Activated CD4-positive, alpha-beta T cell treated with anti-CD3 and anti-CD28 coated beads, Interleukin-2, amount 50 U/mL, for 1 hour (primary cell): ENCODE measurements at regions not wholly inside any gene's neighbourhood (a gene's known extent, or its start where the extent isn't known, plus 50 kb on each side); places are given as distances from the start of the nearest gene placed in this dataset.
"Not testable (repeated sequence)": the region's sequence is repeated elsewhere in the genome, so short reads cannot be mapped to it uniquely, and the experiment has no call there.

Experiments
- DNase-seq: peaks from one replicate; pipeline ENCODE4 v3.0.0-alpha.2; 2020

DNA sequence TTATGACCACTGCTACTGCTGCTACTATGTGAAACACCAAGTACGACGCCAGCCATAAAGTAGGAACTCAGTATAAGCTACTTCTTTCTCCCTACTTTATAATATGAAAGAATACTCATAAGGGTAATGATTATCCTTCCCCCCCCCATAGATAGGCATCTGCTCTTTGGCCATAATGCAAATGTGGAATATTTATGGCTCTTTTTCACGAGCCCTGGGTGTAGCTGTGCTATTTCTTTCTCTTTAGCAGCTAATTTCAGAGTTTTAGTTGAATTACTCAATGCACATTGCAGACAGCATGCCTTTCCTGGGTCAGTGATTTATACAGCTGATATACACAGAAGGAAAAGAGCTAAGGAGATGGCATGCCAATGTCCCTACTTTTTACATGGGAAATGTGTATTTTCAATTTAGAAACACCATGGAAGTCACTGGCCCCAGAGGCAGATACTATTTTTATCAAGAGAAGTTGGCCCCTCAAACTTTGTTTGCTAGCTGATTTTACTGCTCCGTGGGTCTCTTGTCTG, 234.1 kb upstream of the KIAA1217 start:
- no peak for DNase-seq

DNA sequence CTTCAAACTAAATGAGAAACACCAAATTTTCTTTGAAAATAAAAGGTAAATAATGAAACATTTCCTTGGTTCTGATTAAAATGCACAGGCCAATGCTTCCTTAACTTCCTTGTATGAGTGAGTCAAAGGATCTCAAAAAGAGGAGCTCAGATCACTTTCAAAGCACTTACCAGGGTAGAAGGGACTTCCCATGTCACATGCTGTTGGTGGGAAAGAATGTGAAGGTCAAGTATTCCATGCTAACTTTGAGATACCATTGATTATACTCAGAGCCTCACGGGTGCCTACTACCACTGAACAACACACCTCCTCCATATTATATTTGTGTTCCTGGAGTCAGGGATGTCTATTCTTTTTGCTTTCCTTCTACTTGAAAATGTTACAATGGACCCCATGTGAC, 233.5 kb upstream of the KIAA1217 start:
- DNase-seq: no peak

DNA sequence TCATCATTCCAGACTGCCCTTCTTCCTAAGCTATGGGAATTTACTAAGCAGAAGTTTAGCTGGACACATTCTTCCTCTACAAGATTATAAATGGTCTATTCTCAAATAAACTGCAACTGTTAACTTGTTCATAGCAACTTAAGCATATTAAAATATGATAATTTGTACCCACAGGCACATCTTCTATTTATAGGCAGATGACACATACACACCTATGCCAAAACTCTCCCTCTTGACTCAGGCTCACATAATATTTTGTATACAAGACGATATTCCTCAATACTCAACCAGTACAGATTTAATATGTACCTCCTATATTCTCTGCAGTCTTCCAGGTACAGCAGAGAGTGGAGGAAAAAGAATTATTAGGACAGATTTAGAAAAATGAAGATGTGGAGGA, 232.7 kb upstream of the KIAA1217 start:
- DNase-seq: no peak

DNA sequence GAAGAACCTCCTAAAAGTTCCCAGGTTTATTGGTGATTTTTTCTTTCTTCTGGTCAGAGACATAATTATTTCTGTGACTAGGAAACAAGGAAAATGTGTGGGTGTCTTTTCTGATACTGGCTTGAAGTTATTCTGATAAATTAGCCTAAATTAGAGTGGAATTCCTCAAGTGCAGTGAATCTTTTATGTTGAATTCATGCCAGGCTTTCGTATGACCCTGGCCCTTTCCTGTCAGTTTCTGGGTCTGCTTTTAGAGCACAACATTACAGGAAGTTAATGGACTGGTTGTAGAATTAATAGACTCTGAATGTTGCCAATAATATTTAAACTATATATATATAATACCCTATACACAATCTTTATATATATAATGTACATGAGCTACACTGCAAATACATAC, 230.6 kb upstream of the KIAA1217 start:
- DNase-seq: no peak

DNA sequence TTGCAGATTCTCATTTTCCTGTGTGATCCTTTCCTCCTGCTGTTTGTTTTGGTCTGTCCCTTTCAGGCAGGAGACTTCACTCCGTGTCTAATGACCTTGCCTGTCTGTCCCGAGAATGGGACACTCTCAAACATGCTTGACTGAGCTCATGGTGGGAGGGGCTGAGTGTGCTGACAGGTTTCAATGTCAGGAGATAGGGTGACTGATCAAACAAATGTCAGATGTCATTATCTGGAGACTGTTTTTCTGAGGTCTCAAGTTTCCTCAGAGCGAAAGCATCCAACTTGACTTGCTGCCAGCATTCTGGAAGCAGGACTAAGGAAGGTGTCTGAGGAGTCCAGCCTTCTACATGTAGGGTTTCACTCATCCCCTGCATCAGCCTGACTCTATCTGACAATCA, 228.8 kb upstream of the KIAA1217 start:
- DNase-seq: no peak

DNA sequence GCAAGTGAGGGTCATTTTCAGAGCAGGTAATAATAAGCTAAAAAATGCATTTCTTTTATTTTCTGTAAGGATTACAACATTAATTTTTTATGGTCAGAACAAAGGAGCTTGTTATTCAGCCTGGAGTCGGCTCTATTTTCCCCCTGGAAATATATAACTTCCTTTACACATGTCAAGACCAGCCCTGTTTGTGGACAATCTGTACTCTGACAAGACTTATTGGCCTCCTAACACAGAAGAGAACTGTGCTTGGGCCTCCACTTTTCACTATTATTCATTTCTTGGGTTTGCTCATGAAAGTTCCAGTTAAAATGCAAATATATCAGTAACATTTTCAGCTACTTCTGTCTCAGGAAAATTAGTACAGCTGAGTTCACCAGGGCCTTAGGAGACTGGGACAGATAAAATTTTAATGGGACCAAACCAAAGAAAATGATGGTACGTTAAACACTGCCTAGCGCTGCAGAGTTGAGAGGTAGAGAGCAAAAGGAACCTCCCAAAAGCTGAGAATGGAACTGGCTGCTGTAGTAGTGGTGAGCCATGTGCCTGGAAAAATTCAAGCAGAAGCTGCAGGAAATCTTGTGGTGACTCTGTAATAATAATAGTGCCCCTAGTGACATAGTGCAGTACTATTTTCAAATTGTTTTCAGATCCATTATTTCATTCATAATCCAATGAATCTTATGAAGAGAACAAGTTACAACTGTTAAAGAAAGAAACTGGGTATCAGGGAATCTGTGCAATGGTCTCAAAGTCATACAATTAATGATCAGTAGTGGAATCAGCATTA, 227.2 kb upstream of the KIAA1217 start:
- DNase-seq: no peak

DNA sequence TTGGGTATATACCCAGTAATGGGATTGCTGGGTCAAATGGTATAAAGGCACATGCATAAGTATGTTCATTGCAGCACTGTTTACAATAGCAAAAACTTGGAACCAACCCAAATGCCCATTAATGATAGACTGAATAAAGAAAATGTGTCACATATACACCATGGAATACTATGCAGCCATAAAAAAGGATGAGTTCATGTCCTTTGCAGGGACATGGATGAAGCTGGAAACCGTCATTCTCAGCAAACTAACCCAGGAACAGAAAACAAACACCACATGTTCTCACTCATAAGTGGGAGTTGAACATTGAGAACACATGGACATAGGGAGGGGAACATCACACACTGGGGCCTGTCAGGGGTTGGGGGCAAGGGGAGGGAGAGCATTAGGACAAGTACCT, 224.5 kb upstream of the KIAA1217 start:
- not testable (repeated sequence) for DNase-seq

DNA sequence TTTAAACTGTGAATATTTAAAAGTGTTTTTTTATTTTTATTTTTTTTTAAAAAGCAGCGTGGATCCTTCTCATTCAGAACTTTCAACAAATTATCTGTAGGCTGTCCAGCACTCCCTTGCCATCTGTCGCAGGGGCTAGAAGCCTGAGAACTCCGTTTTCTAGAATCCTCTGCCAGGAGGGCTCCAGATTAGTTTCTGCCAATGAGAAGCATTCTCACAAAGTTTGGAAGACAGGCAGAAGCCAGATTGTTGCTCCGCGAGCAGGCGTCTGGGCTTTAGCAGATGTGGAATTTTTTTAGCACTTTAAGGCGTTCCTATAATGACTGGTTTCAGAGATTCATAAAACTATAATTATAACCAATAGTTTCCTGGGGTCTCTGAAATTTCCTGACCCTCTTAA, 220.9 kb upstream of the KIAA1217 start:
- no peak for DNase-seq

DNA sequence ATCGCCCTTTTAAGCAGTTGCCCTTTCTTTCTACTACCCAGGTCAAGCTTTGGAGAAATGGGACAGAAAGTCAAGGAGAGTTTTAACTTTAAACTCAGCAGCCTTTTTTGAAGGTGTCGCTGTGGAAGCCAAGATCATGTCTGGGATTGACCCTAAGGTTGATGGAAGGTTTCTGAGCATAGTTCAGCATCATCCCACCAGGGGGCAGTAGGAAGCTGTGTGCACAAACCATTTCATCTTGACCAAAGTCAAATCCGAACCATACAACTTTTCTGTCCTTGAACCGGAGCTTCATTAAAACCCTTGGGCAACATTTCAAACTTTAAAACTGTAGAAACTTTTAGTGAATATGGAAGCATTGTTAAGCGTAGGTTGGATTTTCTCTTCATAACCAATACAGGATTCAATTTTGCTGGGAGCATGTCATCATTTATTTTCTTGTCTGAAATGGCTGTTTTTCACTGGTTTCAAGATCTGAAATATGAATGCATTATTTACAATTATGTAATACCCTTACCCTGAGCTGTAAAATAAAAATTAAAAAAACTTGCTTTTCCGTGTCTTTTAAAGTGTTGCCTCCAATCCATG, 214.4 kb upstream of the KIAA1217 start:
- no peak for DNase-seq

DNA sequence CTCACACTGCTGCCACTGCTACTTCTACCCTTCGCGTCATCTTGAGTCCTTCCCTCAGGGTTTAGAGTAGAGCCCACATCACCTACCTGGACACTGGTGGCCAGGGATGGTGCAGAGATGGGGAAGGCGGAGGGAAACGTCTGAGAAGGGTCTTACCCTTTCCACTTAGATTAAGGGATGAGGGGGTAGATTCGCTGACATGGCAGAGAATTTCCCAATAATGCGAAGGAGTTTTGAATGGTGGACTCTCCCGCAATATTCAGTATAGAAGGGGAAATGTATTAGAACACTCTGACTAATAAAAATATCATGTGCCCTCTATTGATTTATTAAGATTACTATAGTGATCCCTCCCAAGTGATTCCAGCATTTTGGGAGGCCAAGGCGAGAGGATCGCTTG, 209.5 kb upstream of the KIAA1217 start:
- no peak for DNase-seq

DNA sequence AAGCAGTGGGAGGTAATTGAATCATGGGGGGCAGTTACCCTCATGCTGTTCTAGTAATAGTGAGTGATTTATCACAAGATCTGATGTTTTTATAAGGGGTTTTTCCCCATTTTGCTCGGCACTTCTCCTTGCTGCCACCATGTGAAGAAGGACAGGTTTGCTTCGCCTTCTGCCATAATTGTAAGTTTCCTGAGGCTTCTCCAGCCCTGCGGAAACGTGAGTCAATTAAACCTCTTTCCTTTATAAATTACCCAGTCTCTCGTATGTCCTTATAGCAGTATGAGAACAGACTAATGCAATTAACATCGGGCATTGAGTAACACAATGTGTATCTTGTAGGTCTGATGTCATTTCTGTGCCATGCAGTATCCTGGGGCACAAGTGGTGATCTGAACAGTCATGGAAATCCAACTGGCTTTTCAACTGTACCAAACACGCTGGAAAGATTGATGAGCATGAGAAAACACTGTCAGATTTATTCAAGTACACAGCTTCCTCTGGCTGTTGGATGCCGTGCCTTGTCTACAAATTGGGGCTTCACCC, 208.6 kb upstream of the KIAA1217 start:
- no peak for DNase-seq

DNA sequence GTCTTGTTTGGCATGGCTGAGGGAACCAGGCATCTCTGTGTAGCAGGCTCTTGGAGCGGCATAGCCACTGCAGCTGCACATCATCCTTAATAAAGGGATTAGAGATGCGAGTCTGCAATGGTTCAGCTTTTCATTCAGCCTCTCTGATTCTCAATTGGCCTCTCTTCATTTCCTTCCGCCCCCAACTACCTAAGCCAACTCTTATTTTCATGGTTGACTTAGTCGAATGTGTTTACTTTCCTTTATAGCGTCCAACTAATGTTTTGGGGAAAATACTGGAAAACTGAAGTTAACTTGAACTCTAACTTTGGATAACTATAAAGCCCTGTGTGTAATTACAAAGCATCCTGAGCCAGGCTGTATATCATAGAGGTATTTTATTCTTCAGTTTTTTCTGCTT, 202.2 kb upstream of the KIAA1217 start:
- no peak for DNase-seq

DNA sequence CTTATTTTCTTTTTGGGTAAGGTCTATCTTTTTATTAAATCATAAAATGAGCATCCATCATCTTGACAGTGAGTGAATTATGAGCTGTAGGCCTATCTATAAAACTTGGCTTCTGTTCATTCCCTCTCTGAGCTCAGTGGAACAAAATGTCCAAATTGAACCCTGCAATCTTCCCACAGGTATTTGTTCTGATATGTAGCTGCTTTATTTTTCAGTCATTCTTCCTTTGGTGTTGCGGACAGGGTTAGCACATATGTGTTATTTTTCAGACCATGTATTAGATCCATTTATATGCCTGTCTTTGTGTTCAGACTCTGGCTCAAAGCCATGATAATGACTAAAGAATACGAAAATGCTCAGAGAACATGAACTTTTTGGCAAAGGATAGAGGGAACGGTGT, 201.6 kb upstream of the KIAA1217 start:
- no peak for DNase-seq

DNA sequence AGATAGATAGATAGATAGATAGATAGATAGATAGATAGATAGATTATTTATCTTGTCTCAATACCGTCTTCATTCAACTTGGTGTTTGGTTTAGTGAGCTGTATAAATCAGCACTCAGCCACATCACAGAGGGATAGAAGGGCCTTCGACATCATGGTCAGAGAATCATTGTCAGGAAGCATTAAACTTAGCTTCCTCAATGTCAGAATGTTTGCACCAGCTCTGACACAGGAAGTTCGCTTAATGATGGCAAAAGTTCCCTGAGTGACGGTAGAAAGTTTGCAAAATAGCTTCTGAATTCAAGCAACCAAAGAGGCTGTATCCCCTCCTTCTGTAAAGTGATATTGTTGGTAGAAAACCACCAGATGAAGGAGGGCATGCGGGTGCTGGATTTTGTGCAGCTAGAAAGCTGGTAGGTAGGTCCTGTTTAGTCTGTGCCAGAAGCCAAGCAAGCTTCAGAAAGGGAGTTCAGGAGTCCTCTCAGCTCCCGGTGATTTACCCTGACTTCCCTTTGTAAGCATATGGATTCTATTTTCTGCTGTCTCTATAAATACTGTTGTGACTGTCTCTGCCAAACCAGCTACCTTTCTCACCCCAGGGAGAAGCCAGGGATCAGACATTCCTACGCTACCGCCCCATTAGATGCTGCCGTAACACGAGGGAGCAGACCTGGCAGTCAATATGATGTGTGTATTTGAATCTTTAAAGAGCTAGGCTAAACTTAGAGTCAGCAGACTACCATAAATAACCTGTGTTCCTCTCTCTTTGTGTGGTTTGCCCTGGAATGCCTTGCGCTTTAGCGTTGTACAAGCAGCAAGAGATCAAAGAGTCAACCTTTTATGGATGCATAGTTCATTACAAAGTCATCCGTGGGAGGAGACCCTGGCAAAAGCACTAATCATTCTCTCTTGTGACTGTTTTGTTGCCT, 200.5 kb upstream of the KIAA1217 start:
- DNase-seq: no peak

DNA sequence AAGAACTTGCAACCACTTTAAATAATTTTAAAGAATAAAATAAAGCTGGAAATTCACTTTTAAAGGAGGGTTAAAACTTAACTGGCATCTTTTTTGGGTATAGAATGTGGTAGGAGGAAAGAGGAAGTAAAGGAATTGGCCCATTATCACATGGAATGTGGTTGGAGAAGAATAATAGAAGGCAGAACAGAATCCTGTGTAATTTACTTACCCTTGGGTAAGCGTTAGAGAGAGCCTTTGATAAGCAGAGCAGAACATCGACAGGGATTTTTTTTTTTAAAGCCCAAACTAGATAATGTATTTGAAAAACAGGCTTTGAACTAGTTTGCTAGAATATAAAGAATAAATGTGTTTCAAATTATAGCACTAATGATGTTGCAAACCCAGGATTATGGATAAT, 199.8 kb upstream of the KIAA1217 start:
- DNase-seq: no peak

DNA sequence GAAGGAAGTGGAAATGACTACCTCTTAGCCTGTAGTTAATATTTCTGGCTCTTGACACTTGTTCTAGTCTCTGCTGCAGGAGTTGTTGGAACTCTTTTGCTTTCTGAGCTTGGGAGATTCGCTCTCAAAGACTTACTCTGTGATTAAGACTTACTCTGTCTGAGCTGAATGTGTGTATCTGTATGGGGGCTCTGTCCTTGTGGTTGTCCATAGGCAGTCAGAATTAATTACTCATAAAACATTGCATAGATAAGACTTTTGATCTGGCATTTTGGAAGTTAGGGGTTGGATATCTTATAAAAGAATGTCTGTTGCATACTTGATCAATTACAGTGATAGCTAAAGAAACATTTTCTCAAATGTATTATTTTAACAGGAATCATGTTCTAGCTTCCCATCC, 199.2 kb upstream of the KIAA1217 start:
- DNase-seq: no peak

DNA sequence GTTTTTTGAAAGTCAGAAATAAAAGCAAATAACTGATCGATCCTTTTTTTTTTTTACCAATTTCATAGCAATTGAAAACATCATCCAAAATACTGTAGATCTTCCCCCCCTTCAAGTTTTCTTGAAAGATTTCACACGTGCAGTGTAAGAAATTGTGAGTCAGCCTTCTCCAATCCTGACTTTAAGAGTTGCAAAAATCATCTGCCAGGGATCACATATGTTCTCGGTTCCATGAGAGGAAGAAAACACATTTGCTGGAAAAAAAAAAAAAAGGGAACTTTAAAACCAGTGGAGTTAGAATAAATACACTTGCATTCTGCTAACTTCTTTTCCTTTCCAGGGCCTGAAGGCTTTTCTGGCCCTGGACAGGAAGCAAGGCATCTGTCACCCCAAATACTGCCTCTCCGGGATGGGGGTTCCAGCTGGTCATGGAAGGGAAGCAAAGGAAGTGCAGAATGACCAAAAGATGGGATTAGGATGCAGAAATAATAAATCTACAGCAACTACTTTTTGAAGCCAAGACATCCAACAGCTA, 198.4 kb upstream of the KIAA1217 start:
- no peak for DNase-seq

DNA sequence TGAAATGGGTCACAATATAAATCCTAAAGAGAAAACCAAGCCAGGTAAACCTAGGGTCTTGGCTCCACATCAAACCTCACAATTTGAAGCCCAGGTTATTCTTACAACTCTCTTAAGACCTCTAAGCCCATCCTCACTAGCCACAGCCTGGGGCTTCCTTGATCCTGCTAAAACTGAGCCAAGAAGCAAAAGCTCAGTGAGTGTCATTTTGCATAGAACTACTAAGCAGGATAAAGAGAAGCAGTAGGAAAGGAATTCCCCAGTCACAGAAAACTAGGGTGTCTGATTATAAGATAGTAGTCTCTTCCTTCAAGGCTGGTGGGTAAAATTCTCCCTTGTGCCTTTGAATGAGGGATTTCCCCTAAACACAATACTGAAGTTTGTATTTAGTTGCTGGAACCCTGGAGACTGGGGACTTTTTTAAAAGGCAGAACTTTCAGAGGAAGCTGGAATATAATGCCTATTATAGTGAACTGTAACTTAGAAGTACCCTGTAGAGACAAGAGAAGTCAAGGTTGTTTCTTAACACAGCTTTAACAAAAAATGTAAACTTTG, 196.6 kb upstream of the KIAA1217 start:
- DNase-seq: no peak

DNA sequence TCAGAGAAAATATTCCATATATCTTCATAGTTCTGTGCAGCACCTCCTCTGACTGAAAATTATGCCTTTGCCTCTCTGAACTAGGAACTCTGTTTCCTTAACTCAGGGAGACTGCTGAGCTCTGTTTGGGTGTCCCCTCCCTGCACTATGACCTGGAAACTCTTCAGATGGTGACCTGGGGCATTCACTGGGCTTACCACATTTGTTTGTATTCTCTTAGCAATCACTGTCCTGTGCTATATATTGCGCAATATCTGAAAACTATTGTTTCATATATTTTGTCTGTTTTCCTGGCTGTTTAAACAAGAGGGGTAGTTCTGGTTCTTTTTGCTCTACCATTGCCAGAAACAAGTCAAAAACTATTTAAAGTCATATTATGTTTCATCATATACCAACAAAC, 181.8 kb upstream of the KIAA1217 start:
- no peak for DNase-seq

DNA sequence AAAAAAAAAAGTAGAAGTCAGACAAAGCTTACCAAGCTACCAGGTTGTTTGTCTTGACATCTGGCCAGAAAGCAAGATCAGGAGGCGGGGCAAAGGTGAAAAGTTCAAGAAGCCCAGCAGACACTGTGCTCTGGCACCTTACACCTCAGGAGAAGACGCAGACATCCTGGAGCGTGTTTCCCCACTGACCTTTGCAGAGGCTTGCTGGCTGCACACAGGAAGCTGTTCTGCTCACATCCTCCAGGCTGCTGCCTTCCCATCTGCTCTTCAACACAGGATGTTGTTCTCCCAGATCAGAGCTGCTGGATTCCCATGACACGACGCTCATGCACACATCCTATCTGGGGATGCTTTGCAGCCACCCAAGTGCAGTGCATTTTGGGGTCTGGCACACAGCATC, 174.4 kb upstream of the KIAA1217 start:
- DNase-seq: no peak

DNA sequence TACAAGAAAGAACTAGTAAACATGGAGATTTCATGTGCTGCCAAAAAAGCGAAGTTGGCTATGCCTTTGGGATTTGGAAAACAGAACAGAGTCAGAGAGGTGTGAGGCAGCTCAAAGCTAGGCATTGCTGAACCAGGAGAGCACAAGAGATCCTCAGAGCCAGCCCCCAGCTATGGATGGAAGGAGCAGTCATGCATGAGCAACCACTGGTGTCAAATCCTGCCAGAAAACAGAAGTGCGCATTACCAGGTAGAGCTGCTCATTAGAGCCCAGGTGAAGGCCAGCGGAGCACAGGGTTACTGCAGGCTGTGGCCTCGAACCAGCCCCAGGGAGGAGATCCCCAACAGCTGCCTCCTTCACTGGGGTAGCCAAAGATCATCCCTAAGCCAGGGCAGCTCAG, 173.2 kb upstream of the KIAA1217 start:
- no peak for DNase-seq

DNA sequence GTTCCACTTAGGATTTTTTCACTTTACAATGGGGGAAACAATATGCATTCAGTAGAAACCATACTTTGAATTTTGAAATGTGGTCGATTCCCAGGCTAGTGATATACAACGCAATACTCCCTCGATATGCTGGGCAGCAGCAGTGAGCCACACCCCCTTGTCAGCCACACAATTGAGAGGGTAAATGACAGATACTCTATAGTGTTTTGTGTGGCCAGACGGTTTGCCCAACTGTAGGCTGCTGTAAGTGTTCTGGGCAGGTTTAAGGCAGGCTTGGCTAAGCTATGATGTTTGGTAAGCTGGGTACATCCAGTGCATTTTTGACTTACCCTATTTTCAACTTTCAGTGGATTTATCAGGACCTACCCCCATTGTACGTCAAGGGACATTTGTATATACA, 169.6 kb upstream of the KIAA1217 start:
- DNase-seq: no peak

DNA sequence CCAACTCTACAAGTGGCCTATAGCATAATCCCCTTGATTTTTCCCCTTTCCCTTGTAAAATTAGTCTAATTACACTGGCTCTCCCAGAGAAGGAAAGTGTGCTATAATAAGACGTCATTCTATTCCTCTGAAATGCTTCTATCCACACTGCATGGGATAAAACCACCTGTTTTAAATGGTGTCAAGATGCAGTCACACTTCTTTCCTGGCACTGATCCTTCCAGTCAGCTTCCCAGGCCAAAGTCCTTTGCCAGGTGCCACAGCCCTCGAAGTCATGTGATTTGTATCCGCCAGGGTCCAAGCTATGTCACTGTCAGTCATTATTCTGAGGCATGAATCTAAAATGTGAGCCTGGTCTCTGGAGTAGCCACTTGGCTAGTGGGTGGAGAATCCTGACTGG, 169.0 kb upstream of the KIAA1217 start:
- no peak for DNase-seq
